DND-41 (cell line): ENCODE measurements at regions not wholly inside any gene's neighbourhood (a gene's known extent, or its start where the extent isn't known, plus 50 kb on each side); places are given as distances from the start of the nearest gene placed in this dataset.

Experiments
- ATAC-seq: fragments of 200-7000 bp; cut with Tn5 transposase; 3 replicates; pipeline ENCODE4 v1.9.1; 2021; ENCODE audit warnings: low read depth; ENCODE audit not compliant: insufficient read depth
- DNase-seq: peaks from one replicate; pipeline ENCODE4 v3.0.0-alpha.2; 2020
- H2AFZ ChIP-seq: 2 replicates; pipeline ENCODE4 v1.6.0; 2012; ENCODE audit warnings: low read depth, low read length
- H3K27ac ChIP-seq: 2 replicates; pipeline ENCODE4 v1.5.1; 2012; ENCODE audit warnings: low read length, inconsistent platforms
- H3K27me3 ChIP-seq: fragments of 200-600 bp; sonication (generic); 2 replicates; pipeline ENCODE4 v1.6.0; 2012; ENCODE audit warnings: low read length, mild to moderate bottlenecking, inconsistent platforms; ENCODE audit not compliant: insufficient read depth, poor library complexity
- H3K36me3 ChIP-seq: 2 replicates; pipeline ENCODE4 v1.5.1; 2012; ENCODE audit warnings: low read length, inconsistent platforms; ENCODE audit not compliant: insufficient read depth
- H3K4me1 ChIP-seq: 2 replicates; pipeline ENCODE4 v1.5.1; 2012; ENCODE audit warnings: mild to moderate bottlenecking, low read length; ENCODE audit not compliant: insufficient read depth
- H3K4me2 ChIP-seq: 2 replicates; pipeline ENCODE4 v1.6.0; 2012; ENCODE audit warnings: mild to moderate bottlenecking, moderate library complexity, low read length, inconsistent platforms; ENCODE audit not compliant: insufficient read depth
- H3K4me3 ChIP-seq, 2 experiments: fragments of 200-600 bp in 1 of 2; shearing (Covaris generic) in 1 of 2; 2 replicates each; pipeline ENCODE4 v1.5.1; 2012 to 2016; ENCODE audit warnings: inconsistent platforms in 2 of 2, low read length in 2 of 2, mild to moderate bottlenecking in 2 of 2, low read depth in 1 of 2, moderate library complexity in 1 of 2
- H3K79me2 ChIP-seq: 2 replicates; pipeline ENCODE4 v1.6.0; 2012; ENCODE audit warnings: low read length, inconsistent platforms; ENCODE audit not compliant: insufficient read depth
- H3K9ac ChIP-seq: 2 replicates; pipeline ENCODE4 v1.6.0; 2012; ENCODE audit warnings: low read depth, mild to moderate bottlenecking, inconsistent platforms, low read length, moderate library complexity
- H3K9me3 ChIP-seq: 2 replicates; pipeline ENCODE4 v1.5.1; 2012; ENCODE audit warnings: low read length, moderate library complexity, mild to moderate bottlenecking, inconsistent platforms; ENCODE audit not compliant: insufficient read depth, severe bottlenecking
- H4K20me1 ChIP-seq: 2 replicates; pipeline ENCODE4 v1.6.0; 2012; ENCODE audit warnings: low read length; ENCODE audit not compliant: insufficient read depth
- CTCF ChIP-seq: IDR thresholded peaks from 2 replicates; pipeline ENCODE4 v1.5.1; 2012; ENCODE audit warnings: borderline replicate concordance, low read length, moderate library complexity, mild to moderate bottlenecking; ENCODE audit not compliant: poor library complexity, severe bottlenecking; ENCODE audit errors: extremely low read depth
- EZH2 ChIP-seq: IDR thresholded peaks from 3 replicates; pipeline ENCODE4 v1.6.1; 2012; ENCODE audit warnings: borderline replicate concordance, low read depth, mild to moderate bottlenecking, moderate library complexity, low read length, inconsistent platforms; ENCODE audit not compliant: severe bottlenecking

GRCh38 chr4:18664171-18664570 is 642.6 kb upstream of the LCORL start:
- H4K20me1 ChIP-seq = no peaks in the 10 kb centered on the region
- no peak overlapping the region for H3K4me3 ChIP-seq
- H2AFZ ChIP-seq = no peak overlapping the region
- TF ChIP-seq CTCF (no peak), EZH2 (no peak)
- H3K27ac ChIP-seq = no peak overlapping the region
- no peaks in the 10 kb centered on the region for H3K27me3 ChIP-seq
- no peaks in the 10 kb centered on the region for H3K4me1 ChIP-seq
- DNase-seq (no peak), ATAC-seq (no peak)
- no peak overlapping the region for H3K4me2 ChIP-seq
- H3K9ac ChIP-seq = no peak overlapping the region
- H3K9me3 ChIP-seq = no peaks in the 10 kb centered on the region
- H3K79me2 ChIP-seq = no peaks in the 10 kb centered on the region
- H3K36me3 ChIP-seq = no peaks in the 10 kb centered on the region

- H3K79me2 ChIP-seq = no peaks in the 10 kb centered on the region
- H3K27me3 ChIP-seq = no peaks in the 10 kb centered on the region
- H3K4me2 ChIP-seq = no peak overlapping the region
- DNase-seq (no peak), ATAC-seq (no peak)
- no peak overlapping the region for H3K4me3 ChIP-seq
- no peaks in the 10 kb centered on the region for H4K20me1 ChIP-seq
- no peak overlapping the region for H3K27ac ChIP-seq
- H3K9me3 ChIP-seq = no peaks in the 10 kb centered on the region
- H3K36me3 ChIP-seq = no peaks in the 10 kb centered on the region
- H2AFZ ChIP-seq = no peak overlapping the region
- no peaks in the 10 kb centered on the region for H3K4me1 ChIP-seq
- TF ChIP-seq EZH2 = no peak
- TF ChIP-seq CTCF = no peak
- H3K9ac ChIP-seq = no peak overlapping the region
Measured at GRCh38 chr4:18645351-18645750, 623.8 kb upstream of the LCORL start.

GRCh38 chr4:18641334-18641733 is 619.8 kb upstream of the LCORL start:
- ATAC-seq = no peak
- Histone ChIP-seq H3K27me3 (no peaks in the 10 kb centered on the region), H3K9ac (no peak overlapping the region), H3K4me1 (no peaks in the 10 kb centered on the region), H4K20me1 (no peaks in the 10 kb centered on the region), H3K9me3 (no peaks in the 10 kb centered on the region), H3K36me3 (no peaks in the 10 kb centered on the region), H3K4me2 (no peak overlapping the region), H3K27ac (no peak overlapping the region), H3K4me3 (no peak overlapping the region), H2AFZ (no peak overlapping the region), H3K79me2 (no peaks in the 10 kb centered on the region)
- TF ChIP-seq EZH2 (no peak), CTCF (no peak)
- no peak for DNase-seq

GRCh38 chr4:18638031-18638430 is 616.5 kb upstream of the LCORL start:
- Histone ChIP-seq H3K27ac (no peak overlapping the region), H3K36me3 (no peaks in the 10 kb centered on the region), H2AFZ (no peak overlapping the region), H3K9me3 (no peaks in the 10 kb centered on the region), H4K20me1 (no peaks in the 10 kb centered on the region), H3K4me3 (no peak overlapping the region), H3K27me3 (no peaks in the 10 kb centered on the region), H3K4me1 (no peaks in the 10 kb centered on the region), H3K4me2 (no peak overlapping the region), H3K9ac (no peak overlapping the region), H3K79me2 (no peaks in the 10 kb centered on the region)
- no peak for ATAC-seq
- DNase-seq = no peak
- TF ChIP-seq CTCF (no peak), EZH2 (no peak)
